WTC11 (cell line): ENCODE measurements at regions not wholly inside any gene's neighbourhood (a gene's known extent, or its start where the extent isn't known, plus 50 kb on each side); places are given as distances from the start of the nearest gene placed in this dataset.

Source experiments
- ATAC-seq: fragments of 200-7000 bp; cut with Tn5 transposase; 2 replicates; pipeline ENCODE4 v1.10.0; 2021; ENCODE audit warnings: mild to moderate bottlenecking, moderate library complexity
- CTCF ChIA-PET: fragments of 300-600 bp; sonication (Branson Sonifier 250); formaldehyde crosslinking; loops from one replicate; lab custom pipeline; 2021; ENCODE audit warnings: antibody characterized with exemption; lab: Charles Lee
- POLR2A ChIA-PET: fragments of 350-600 bp; sonication (Branson Sonifier 250); formaldehyde crosslinking; loops from one replicate; lab custom pipeline; 2021; ENCODE audit warnings: antibody characterized with exemption; lab: Charles Lee
- DNase-seq: peaks from one replicate; pipeline ENCODE4 v3.0.0; 2021; ENCODE audit warnings: low spot score
- H3K27ac Mint-ChIP-seq: 2 replicates; pipeline ENCODE4 v1.8.0; 2021; ENCODE audit warnings: mixed read lengths
- H3K27me3 Mint-ChIP-seq: 2 replicates; pipeline ENCODE4 v1.8.0; 2021; ENCODE audit warnings: low read depth, mild to moderate bottlenecking, moderate library complexity, mixed read lengths
- H3K36me3 Mint-ChIP-seq: 2 replicates; pipeline ENCODE4 v1.8.0; 2021; ENCODE audit warnings: mixed read lengths
- H3K4me1 Mint-ChIP-seq: 2 replicates; pipeline ENCODE4 v1.8.0; 2022; ENCODE audit warnings: mixed read lengths
- H3K4me3 Mint-ChIP-seq: 2 replicates; pipeline ENCODE4 v1.8.0; 2021; ENCODE audit warnings: mild to moderate bottlenecking, moderate library complexity, mixed read lengths
- H3K9me3 Mint-ChIP-seq: 2 replicates; pipeline ENCODE4 v1.8.0; 2021; ENCODE audit warnings: mixed read lengths
- ATF1 ChIP-seq: sonication (generic); formaldehyde crosslinking; IDR thresholded peaks from 2 replicates; pipeline ENCODE4 v1.8.1; 2023; ENCODE audit warnings: mild to moderate bottlenecking, moderate library complexity, missing genetic modification reagents
- ELF4 ChIP-seq: sonication (generic); formaldehyde crosslinking; IDR thresholded peaks from 2 replicates; pipeline ENCODE4 v1.8.1; 2022; ENCODE audit warnings: low read depth, mild to moderate bottlenecking, moderate library complexity, missing genetic modification reagents
- ERG ChIP-seq: fragments of 250-450 bp; sonication (Bioruptor Pico); IDR thresholded peaks from 2 replicates; pipeline ENCODE4 v1.8.0; 2021; ENCODE audit warnings: mild to moderate bottlenecking
- FOXP4 ChIP-seq: sonication (generic); formaldehyde crosslinking; IDR thresholded peaks from 2 replicates; pipeline ENCODE4 v1.8.0; 2022; ENCODE audit warnings: mild to moderate bottlenecking, missing genetic modification reagents
- GABPB1 ChIP-seq: sonication (generic); formaldehyde crosslinking; IDR thresholded peaks from 2 replicates; pipeline ENCODE4 v1.8.1; 2023; ENCODE audit warnings: mild to moderate bottlenecking, missing genetic modification reagents
- GTF2I ChIP-seq: fragments of 250-450 bp; sonication (Bioruptor Pico); conservative IDR thresholded peaks from 2 replicates; pipeline ENCODE4 v1.4.0; 2021; ENCODE audit warnings: mild to moderate bottlenecking
- KAT7 ChIP-seq: sonication (generic); formaldehyde crosslinking; IDR thresholded peaks from 2 replicates; pipeline ENCODE4 v1.8.1; 2023; ENCODE audit warnings: missing genetic modification reagents, mild to moderate bottlenecking, borderline replicate concordance
- MLX ChIP-seq: sonication (generic); formaldehyde crosslinking; IDR thresholded peaks from 2 replicates; pipeline ENCODE4 v1.8.1; 2023; ENCODE audit warnings: mild to moderate bottlenecking, missing genetic modification reagents, moderate library complexity
- NFYB ChIP-seq: sonication (generic); formaldehyde crosslinking; conservative IDR thresholded peaks from 2 replicates; pipeline ENCODE4 v1.8.0; 2022; ENCODE audit warnings: low read depth, missing genetic modification reagents
- OVOL2 ChIP-seq: fragments of 250-450 bp; sonication (Bioruptor Pico); IDR thresholded peaks from 2 replicates; pipeline ENCODE4 v1.9.0; 2021; ENCODE audit warnings: mild to moderate bottlenecking, borderline replicate concordance
- SP1 ChIP-seq: sonication (generic); formaldehyde crosslinking; conservative IDR thresholded peaks from 2 replicates; pipeline ENCODE4 v1.8.1; 2022; ENCODE audit warnings: missing genetic modification reagents
- USF1 ChIP-seq: sonication (generic); formaldehyde crosslinking; IDR thresholded peaks from 2 replicates; pipeline ENCODE4 v1.8.0; 2022; ENCODE audit warnings: mild to moderate bottlenecking, missing genetic modification reagents
- ZNF121 ChIP-seq: sonication (generic); formaldehyde crosslinking; IDR thresholded peaks from 2 replicates; pipeline ENCODE4 v1.8.0; 2023; ENCODE audit warnings: missing genetic modification reagents
- ZNF138 ChIP-seq: sonication (generic); formaldehyde crosslinking; conservative IDR thresholded peaks from 2 replicates; pipeline ENCODE4 v1.8.1; 2022; ENCODE audit warnings: mild to moderate bottlenecking, moderate library complexity, missing genetic modification reagents
- ZNF232 ChIP-seq: sonication (generic); formaldehyde crosslinking; IDR thresholded peaks from 2 replicates; pipeline ENCODE4 v1.8.0; 2022; ENCODE audit warnings: mild to moderate bottlenecking, missing genetic modification reagents
- ZNF263 ChIP-seq: sonication (generic); formaldehyde crosslinking; IDR thresholded peaks from 2 replicates; pipeline ENCODE4 v1.8.1; 2022; ENCODE audit warnings: low read depth, mild to moderate bottlenecking, moderate library complexity, missing genetic modification reagents
- ZNF425 ChIP-seq: fragments of 250-450 bp; sonication (Bioruptor Pico); conservative IDR thresholded peaks from 2 replicates; pipeline ENCODE4 v1.9.0; 2021; ENCODE audit warnings: mild to moderate bottlenecking
- ZNF512 ChIP-seq: sonication (generic); formaldehyde crosslinking; IDR thresholded peaks from 2 replicates; pipeline ENCODE4 v1.8.1; 2022; ENCODE audit warnings: missing genetic modification reagents, borderline replicate concordance
- ZNF532 ChIP-seq: fragments of 250-450 bp; sonication (Bioruptor Pico); IDR thresholded peaks from 2 replicates; pipeline ENCODE4 v1.9.0; 2021; ENCODE audit warnings: mild to moderate bottlenecking, borderline replicate concordance

- TF ChIP-seq FOXP4 (CRISPR knock-in tag) (no peak), SP1 (CRISPR knock-in tag) (no peak), ATF1 (CRISPR knock-in tag) (no peak), OVOL2 (no peak), ELF4 (CRISPR knock-in tag) (no peak), GABPB1 (CRISPR knock-in tag) (no peak), USF1 (no peak), ZNF263 (CRISPR knock-in tag) (no peak), NFYB (no peak), MLX (no peak), ERG (CRISPR knock-in tag) (no peak), ZNF512 (CRISPR knock-in tag) (no peak), GTF2I (CRISPR knock-in tag) (no peak), ZNF232 (CRISPR knock-in tag) (no peak)
Measured at GRCh38 chr5:54740141-54740540, 222.6 kb downstream of the SNX18 start (continued).

- Mint-ChIP-seq H3K36me3 (no peaks in the 10 kb centered on the region), H3K27ac (no peak overlapping the region), H3K4me3 (no peak overlapping the region), H3K9me3 (peaks cover 3% of the 10 kb centered on the region; the same call in 1 of the 2 replicates), H3K27me3 (peaks cover 3% of the 10 kb centered on the region; the same call in 1 of the 2 replicates), H3K4me1 (peaks cover 26% of the 10 kb centered on the region)
- no peak for TF ChIP-seq KAT7 (CRISPR knock-in tag)
- TF ChIP-seq ZNF121 (CRISPR knock-in tag), result no peak
- CTCF ChIA-PET, result interaction anchor here (1.0 to 1.8 kb wide), 2 partner anchors 20 to 128 kb away, joined by 3 to 4 read pairs; no protein-coding TSS in a partner anchor
- POLR2A ChIA-PET, result no interaction called here
- ATAC-seq (no peak), DNase-seq (no peak)
Measured at GRCh38 chr5:54739371-54739770, 221.8 kb downstream of the SNX18 start.

GRCh38 chr5:54738973-54739367 lies 221.4 kb downstream of the SNX18 start:
- Mint-ChIP-seq H3K27ac (no peak overlapping the region), H3K36me3 (no peaks in the 10 kb centered on the region), H3K27me3 (peaks cover 3% of the 10 kb centered on the region; the same call in 1 of the 2 replicates), H3K4me3 (no peak overlapping the region), H3K4me1 (peaks cover 22% of the 10 kb centered on the region), H3K9me3 (peaks cover 3% of the 10 kb centered on the region; the same call in 1 of the 2 replicates)
- ChIA-PET POLR2A (no interaction called here), CTCF (interaction anchor here (1.8 kb wide), 1 partner anchor 20 kb away, joined by 4 read pairs; no protein-coding TSS in a partner anchor)
- ATAC-seq (no peak), DNase-seq (no peak)
- TF ChIP-seq ZNF532 (CRISPR knock-in tag) (no peak), NFYB (no peak), FOXP4 (CRISPR knock-in tag) (no peak), ZNF138 (no peak), ZNF425 (CRISPR knock-in tag) (no peak)
